ENCODE measurements at regions not wholly inside any gene's neighbourhood (a gene's known extent, or its start where the extent isn't known, plus 50 kb on each side); places are given as distances from the start of the nearest gene placed in this dataset.

- Histone ChIP-seq H3K27ac (no peak overlapping the region), H3K4me1 (no peaks in the 10 kb centered on the region), H3K4me3 (no peak overlapping the region), H3K27me3 (no peaks in the 10 kb centered on the region), H3K9me3 (peaks cover 0 to 5% of the 10 kb centered on the region in 2 donors), H3K36me3 (no peaks in the 10 kb centered on the region)
- TF ChIP-seq CTCF (IDR thresholded peaks at IDR 0.05) = no peak
- intact Hi-C loops (cut with DNase I) = no loop called here
- no peak for DNase-seq
- ATAC-seq = no peak
These were observed 130.0 kb upstream of the BMP5 start for GRCh38 chr6:56005426-56005825.

- no peak for ATAC-seq
- Histone ChIP-seq H3K27me3 (no peaks in the 10 kb centered on the region), H3K4me1 (no peaks in the 10 kb centered on the region), H3K9me3 (peaks cover 0 to 5% of the 10 kb centered on the region in 2 donors), H3K36me3 (no peaks in the 10 kb centered on the region), H3K27ac (no peak overlapping the region), H3K4me3 (no peak overlapping the region)
- no peak for TF ChIP-seq CTCF (IDR thresholded peaks at IDR 0.05)
- DNase-seq = no peak
- intact Hi-C loops (cut with DNase I) = no loop called here
These were observed 129.0 kb upstream of the BMP5 start for GRCh38 chr6:56004426-56004825.

- ATAC-seq = no peak
- H3K4me1 ChIP-seq = no peaks in the 10 kb centered on the region
- H3K27me3 ChIP-seq = no peaks in the 10 kb centered on the region
- no peak for DNase-seq
- intact Hi-C loops (cut with DNase I) = no loop called here
- H3K4me3 ChIP-seq = no peak overlapping the region
- no peaks in the 10 kb centered on the region for H3K36me3 ChIP-seq
- no peaks in the 10 kb centered on the region for H3K9me3 ChIP-seq
- no peak overlapping the region for H3K27ac ChIP-seq
- no peak for TF ChIP-seq CTCF (IDR thresholded peaks at IDR 0.05)
These were observed 128.2 kb upstream of the BMP5 start for GRCh38 chr6:56003616-56004015.

GRCh38 chr6:56002336-56002735 is 126.9 kb upstream of the BMP5 start:
- Histone ChIP-seq H3K27me3 (no peaks in the 10 kb centered on the region), H3K27ac (no peak overlapping the region), H3K36me3 (no peaks in the 10 kb centered on the region), H3K4me3 (no peak overlapping the region), H3K9me3 (no peaks in the 10 kb centered on the region), H3K4me1 (no peaks in the 10 kb centered on the region)
- DNase-seq (no peak), ATAC-seq (no peak)
- TF ChIP-seq CTCF (IDR thresholded peaks at IDR 0.05) = no peak
- intact Hi-C loops (cut with DNase I) = no loop called here

GRCh38 chr6:55998576-55998975 is 123.2 kb upstream of the BMP5 start:
- no peak for DNase-seq
- H3K4me1 ChIP-seq = no peaks in the 10 kb centered on the region

More at GRCh38 chr6:55998576-55998975, 123.2 kb upstream of the BMP5 start:
- Histone ChIP-seq H3K36me3 (no peaks in the 10 kb centered on the region), H3K4me3 (no peak overlapping the region), H3K9me3 (peaks cover 0 to 2% of the 10 kb centered on the region in 2 donors), H3K27ac (no peak overlapping the region), H3K27me3 (no peaks in the 10 kb centered on the region)
- intact Hi-C loops (cut with DNase I) = no loop called here
- TF ChIP-seq CTCF (IDR thresholded peaks at IDR 0.05) = no peak
- ATAC-seq = no peak
